ENCODE measurements at regions not wholly inside any gene's neighbourhood (a gene's known extent, or its start where the extent isn't known, plus 50 kb on each side); places are given as distances from the start of the nearest gene placed in this dataset.

- Mint-ChIP-seq H3K4me3 (no peak overlapping the region), H3K9me3 (no peaks in the 10 kb centered on the region)
- no peaks in the 10 kb centered on the region for H3K79me2 ChIP-seq (replicated peaks; ENCODE audit: insufficient read depth)
These were observed 560.8 kb downstream of the REEP3 start for GRCh38 chr10:64081947-64082482.

More at GRCh38 chr10:64081947-64082482, 560.8 kb downstream of the REEP3 start:
- no peaks in the 10 kb centered on the region for H3F3A ChIP-seq (replicated peaks; ENCODE audit: low read depth)
- H2AFZ ChIP-seq, result no peak overlapping the region
- peaks cover 19% of the 10 kb centered on the region for H3K4me1 ChIP-seq (ENCODE audit: insufficient read depth)
- H3K27ac ChIP-seq (ENCODE audit: low read depth), result no peak overlapping the region
- no peaks in the 10 kb centered on the region for H3K36me3 ChIP-seq (ENCODE audit: insufficient read depth)
- DNase-seq (ENCODE audit: low spot score), result no peak
- H3K9me2 ChIP-seq (ENCODE audit: insufficient read depth), result no peaks in the 10 kb centered on the region; the same call in 1 of the 2 replicates
- TF ChIP-seq CTCF (conservative IDR thresholded peaks at IDR 0.05; ENCODE audit: low read depth in 2 of 2) (no peak), STAT1 (IDR thresholded peaks at IDR 0.05; ENCODE audit: unreplicated experiment) (no peak), ETS1 (IDR thresholded peaks at IDR 0.05) (no peak), CREB1 (CRISPR knock-in tag; IDR thresholded peaks at IDR 0.05; ENCODE audit: low read depth) (no peak), JUNB (IDR thresholded peaks at IDR 0.05; ENCODE audit: unreplicated experiment) (no peak), NANOG (IDR thresholded peaks at IDR 0.05; ENCODE audit: borderline replicate concordance) (no peak), EZH2phosphoT487 (IDR thresholded peaks at IDR 0.05; ENCODE audit: unreplicated experiment) (no peak), ZNF331 (CRISPR knock-in tag; IDR thresholded peaks at IDR 0.05; ENCODE audit: low read depth) (no peak), ZNF462 (CRISPR knock-in tag; IDR thresholded peaks at IDR 0.05) (no peak), ZNF114 (CRISPR knock-in tag; IDR thresholded peaks at IDR 0.05) (no peak), EZH2 (IDR thresholded peaks at IDR 0.05; ENCODE audit: low read depth, unreplicated experiment) (no peak), REST (IDR thresholded peaks at IDR 0.05; ENCODE audit: unreplicated experiment) (no peak), POLR2AphosphoS5 (IDR thresholded peaks at IDR 0.05; ENCODE audit: low read depth) (no peak)
- ATAC-seq, result no peak
- no peak overlapping the region for H3K4me2 ChIP-seq
- H3K27me3 ChIP-seq (ENCODE audit: insufficient read depth), result peaks cover 9% of the 10 kb centered on the region; the same call in 1 of the 2 replicates
- H3K4me3 ChIP-seq, result no peak overlapping the region
- Mint-ChIP-seq H3K36me3 (ENCODE audit: low read depth) (no peaks in the 10 kb centered on the region), H3K27ac (no peak overlapping the region), H3K27me3 (ENCODE audit: insufficient read depth, low read depth, poor library complexity) (peaks cover 6% of the 10 kb centered on the region), H3K4me1 (peaks cover 26% of the 10 kb centered on the region)
- H4K20me1 ChIP-seq (replicated peaks; ENCODE audit: insufficient read depth), result no peaks in the 10 kb centered on the region
